ENCODE measurements at regions not wholly inside any gene's neighbourhood (a gene's known extent, or its start where the extent isn't known, plus 50 kb on each side); places are given as distances from the start of the nearest gene placed in this dataset.

DNA sequence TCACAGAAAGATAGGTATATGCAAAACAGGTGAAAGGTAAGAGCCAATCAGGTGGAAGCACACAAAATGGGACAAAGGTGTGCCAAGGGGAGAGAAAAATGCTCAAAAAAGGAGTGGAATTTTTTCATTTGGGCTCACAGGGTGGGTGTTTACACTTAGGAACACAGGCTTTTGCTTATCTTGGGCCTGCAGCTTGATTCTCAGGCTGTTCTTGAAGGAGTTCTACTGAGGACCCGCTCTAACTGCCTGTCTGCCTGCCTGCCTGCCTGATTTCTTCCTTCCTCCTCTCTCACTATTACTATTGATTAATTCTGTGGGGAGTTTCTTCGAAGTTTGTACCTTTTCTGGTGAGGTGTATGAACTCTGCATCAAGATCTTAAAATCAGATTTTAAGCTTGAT, 120.3 kb upstream of the CTSO start:
- no peaks in the 10 kb centered on the region for H3K27me3 Mint-ChIP-seq (ENCODE audit: insufficient read depth)
- H3K9me3 Mint-ChIP-seq: peaks cover 11% of the 10 kb centered on the region
- Histone ChIP-seq H3K9ac (ENCODE audit: extremely low read depth, low read length, poor library complexity, severe bottlenecking) (no peak overlapping the region), H3K27me3 (ENCODE audit: control insufficient read depth, insufficient read depth, low read length, poor library complexity, severe bottlenecking) (no peaks in the 10 kb centered on the region), H3K27ac (ENCODE audit: low read depth, low read length) (no peak overlapping the region), H3K4me1 (ENCODE audit: control insufficient read depth, insufficient read depth, low read length) (no peaks in the 10 kb centered on the region), H3K4me3 (ENCODE audit: low read length) (peak overlapping the region; percentile 16), H3K36me3 (ENCODE audit: control insufficient read depth, insufficient read depth, low read length) (no peaks in the 10 kb centered on the region), H3K9me3 (ENCODE audit: control insufficient read depth, low read length) (peaks cover 64% of the 10 kb centered on the region)
- WGBS, 2 experiments (ENCODE audit: insufficient coverage in 1 of 2, insufficient read length in 1 of 2): 86% methylated on average over 2 of the region's 2 CpGs; no CpG with 5 or more reads in 1 of the 2 experiments
- TF ChIP-seq, protein P1, sequence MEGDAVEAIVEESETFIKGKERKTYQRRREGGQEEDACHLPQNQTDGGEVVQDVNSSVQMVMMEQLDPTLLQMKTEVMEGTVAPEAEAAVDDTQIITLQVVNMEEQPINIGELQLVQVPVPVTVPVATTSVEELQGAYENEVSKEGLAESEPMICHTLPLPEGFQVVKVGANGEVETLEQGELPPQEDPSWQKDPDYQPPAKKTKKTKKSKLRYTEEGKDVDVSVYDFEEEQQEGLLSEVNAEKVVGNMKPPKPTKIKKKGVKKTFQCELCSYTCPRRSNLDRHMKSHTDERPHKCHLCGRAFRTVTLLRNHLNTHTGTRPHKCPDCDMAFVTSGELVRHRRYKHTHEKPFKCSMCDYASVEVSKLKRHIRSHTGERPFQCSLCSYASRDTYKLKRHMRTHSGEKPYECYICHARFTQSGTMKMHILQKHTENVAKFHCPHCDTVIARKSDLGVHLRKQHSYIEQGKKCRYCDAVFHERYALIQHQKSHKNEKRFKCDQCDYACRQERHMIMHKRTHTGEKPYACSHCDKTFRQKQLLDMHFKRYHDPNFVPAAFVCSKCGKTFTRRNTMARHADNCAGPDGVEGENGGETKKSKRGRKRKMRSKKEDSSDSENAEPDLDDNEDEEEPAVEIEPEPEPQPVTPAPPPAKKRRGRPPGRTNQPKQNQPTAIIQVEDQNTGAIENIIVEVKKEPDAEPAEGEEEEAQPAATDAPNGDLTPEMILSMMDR (conservative IDR thresholded peaks at IDR 0.05): no peak
- no peak overlapping the region for H3K4me3 Mint-ChIP-seq
- H3K36me3 Mint-ChIP-seq (ENCODE audit: low read depth): peaks cover 8% of the 10 kb centered on the region
- DNase-seq: no peak
- H3K27ac Mint-ChIP-seq: no peak overlapping the region
- H3K4me1 Mint-ChIP-seq: no peaks in the 10 kb centered on the region

GRCh38 chr4:156060661-156061060, 107.0 kb upstream of the CTSO start:
- no peak overlapping the region for H3K9ac ChIP-seq (ENCODE audit: extremely low read depth, low read length, poor library complexity, severe bottlenecking)
- H3K27ac ChIP-seq (ENCODE audit: low read depth, low read length): no peak overlapping the region
- no peaks in the 10 kb centered on the region for H3K27me3 ChIP-seq (ENCODE audit: control insufficient read depth, insufficient read depth, low read length, poor library complexity, severe bottlenecking)
- H3K9me3 ChIP-seq (ENCODE audit: control insufficient read depth, low read length): peaks cover 9% of the 10 kb centered on the region
- H3K27me3 Mint-ChIP-seq (ENCODE audit: insufficient read depth): no peaks in the 10 kb centered on the region
- 90 to 100% methylated on average over 2 to 3 of the region's 3 CpGs for WGBS, 2 experiments (ENCODE audit: insufficient coverage in 1 of 2, insufficient read length in 1 of 2)
- no peaks in the 10 kb centered on the region for H3K4me1 ChIP-seq (ENCODE audit: control insufficient read depth, insufficient read depth, low read length)
- H3K36me3 Mint-ChIP-seq (ENCODE audit: low read depth): peaks cover 3% of the 10 kb centered on the region
- no peak overlapping the region for H3K4me3 Mint-ChIP-seq
- H3K4me3 ChIP-seq (ENCODE audit: low read length): no peak overlapping the region
- TF ChIP-seq, protein P1 (conservative IDR thresholded peaks at IDR 0.05): no peak
- H3K4me1 Mint-ChIP-seq: no peaks in the 10 kb centered on the region
- H3K36me3 ChIP-seq (ENCODE audit: control insufficient read depth, insufficient read depth, low read length): no peaks in the 10 kb centered on the region
- peaks cover 3% of the 10 kb centered on the region for H3K9me3 Mint-ChIP-seq
- no peak overlapping the region for H3K27ac Mint-ChIP-seq
- DNase-seq: no peak

GRCh38 chr4:156053174-156053573, 99.5 kb upstream of the CTSO start:
- Mint-ChIP-seq H3K27me3 (ENCODE audit: insufficient read depth) (no peaks in the 10 kb centered on the region), H3K4me1 (peaks cover 12% of the 10 kb centered on the region), H3K27ac (no peak overlapping the region), H3K9me3 (peaks cover 18% of the 10 kb centered on the region), H3K36me3 (ENCODE audit: low read depth) (peaks cover 9% of the 10 kb centered on the region), H3K4me3 (no peak overlapping the region)
- no peaks in the 10 kb centered on the region for H3K27me3 ChIP-seq (ENCODE audit: control insufficient read depth, insufficient read depth, low read length, poor library complexity, severe bottlenecking)
- H3K9ac ChIP-seq (ENCODE audit: extremely low read depth, low read length, poor library complexity, severe bottlenecking): no peak overlapping the region
- 37 to 80% methylated on average over 2 to 3 of the region's 3 CpGs for WGBS, 2 experiments (ENCODE audit: insufficient coverage in 1 of 2, insufficient read length in 1 of 2)
- DNase-seq: no peak
- H3K27ac ChIP-seq (ENCODE audit: low read depth, low read length): no peak overlapping the region
- TF ChIP-seq, protein P1 (conservative IDR thresholded peaks at IDR 0.05): no peak
- no peaks in the 10 kb centered on the region for H3K36me3 ChIP-seq (ENCODE audit: control insufficient read depth, insufficient read depth, low read length)
- no peaks in the 10 kb centered on the region for H3K4me1 ChIP-seq (ENCODE audit: control insufficient read depth, insufficient read depth, low read length)
- no peak overlapping the region for H3K4me3 ChIP-seq (ENCODE audit: low read length)
- peaks cover 40% of the 10 kb centered on the region for H3K9me3 ChIP-seq (ENCODE audit: control insufficient read depth, low read length)
